WTC11 (cell line): ENCODE measurements at regions not wholly inside any gene's neighbourhood (a gene's known extent, or its start where the extent isn't known, plus 50 kb on each side); places are given as distances from the start of the nearest gene placed in this dataset.

ENCODE experiments used
- CBFB ChIP-seq: sonication (generic); formaldehyde crosslinking; IDR thresholded peaks from 2 replicates; pipeline ENCODE4 v1.8.1; 2022; ENCODE audit warnings: mild to moderate bottlenecking, low read depth, missing genetic modification reagents
- ESRRA ChIP-seq: sonication (generic); formaldehyde crosslinking; IDR thresholded peaks from 2 replicates; pipeline ENCODE4 v1.8.1; 2022; ENCODE audit warnings: mild to moderate bottlenecking, missing genetic modification reagents, borderline replicate concordance
- FOXP1 ChIP-seq: sonication (generic); formaldehyde crosslinking; IDR thresholded peaks from 2 replicates; pipeline ENCODE4 v1.8.0; 2022; ENCODE audit warnings: missing genetic modification reagents, mild to moderate bottlenecking, moderate library complexity, borderline replicate concordance
- JUN ChIP-seq: sonication (generic); formaldehyde crosslinking; IDR thresholded peaks from 2 replicates; pipeline ENCODE4 v1.8.0; 2023; ENCODE audit warnings: mild to moderate bottlenecking, missing genetic modification reagents
- OVOL2 ChIP-seq: fragments of 250-450 bp; sonication (Bioruptor Pico); IDR thresholded peaks from 2 replicates; pipeline ENCODE4 v1.9.0; 2021; ENCODE audit warnings: mild to moderate bottlenecking, borderline replicate concordance
- RORB ChIP-seq: fragments of 250-450 bp; sonication (Bioruptor Pico); IDR thresholded peaks from 2 replicates; pipeline ENCODE4 v1.9.0; 2021; ENCODE audit warnings: mild to moderate bottlenecking
- SMAD3 ChIP-seq: sonication (generic); formaldehyde crosslinking; IDR thresholded peaks from 2 replicates; pipeline ENCODE4 v1.8.0; 2022; ENCODE audit warnings: missing genetic modification reagents, mild to moderate bottlenecking, borderline replicate concordance
- SMAD4 ChIP-seq: sonication (generic); formaldehyde crosslinking; IDR thresholded peaks from 2 replicates; pipeline ENCODE4 v1.8.0; 2022; ENCODE audit warnings: mild to moderate bottlenecking, missing genetic modification reagents
- TF ChIP-seq, protein P1 (sequence below): fragments of 200-600 bp; IDR thresholded peaks from 2 replicates; pipeline ENCODE4 v1.8.0; 2022; ENCODE audit warnings: antibody characterized with exemption
- TF ChIP-seq, protein P2 (sequence below): sonication (generic); formaldehyde crosslinking; IDR thresholded peaks from 2 replicates; pipeline ENCODE4 v1.8.1; 2023; ENCODE audit warnings: mild to moderate bottlenecking, missing genetic modification reagents, borderline replicate concordance
- TF ChIP-seq, protein P3 (sequence below): sonication (generic); formaldehyde crosslinking; conservative IDR thresholded peaks from 2 replicates; pipeline ENCODE4 v1.8.1; 2022; ENCODE audit warnings: mild to moderate bottlenecking, missing genetic modification reagents

DNA sequence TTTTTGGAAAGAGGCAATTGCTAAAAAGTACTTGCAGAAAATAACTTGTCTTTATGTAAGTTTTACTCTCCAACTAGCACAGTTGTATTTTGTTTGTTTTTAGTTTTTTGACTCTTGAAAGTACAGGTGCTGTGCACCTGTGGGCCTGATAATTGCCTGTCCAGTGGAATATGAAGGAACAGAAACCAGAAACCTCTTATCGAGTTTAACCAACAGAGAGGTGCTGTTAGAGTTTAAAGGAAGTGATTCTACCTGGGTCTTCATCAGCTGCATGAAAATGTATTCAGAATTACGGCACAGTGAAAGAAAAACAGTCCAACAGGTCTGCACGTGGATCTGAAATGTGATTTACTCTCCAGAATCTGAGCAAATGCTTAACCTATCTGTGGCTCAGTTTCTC lies 326.6 kb upstream of the POM121L12 start:
- TF ChIP-seq, protein P1, sequence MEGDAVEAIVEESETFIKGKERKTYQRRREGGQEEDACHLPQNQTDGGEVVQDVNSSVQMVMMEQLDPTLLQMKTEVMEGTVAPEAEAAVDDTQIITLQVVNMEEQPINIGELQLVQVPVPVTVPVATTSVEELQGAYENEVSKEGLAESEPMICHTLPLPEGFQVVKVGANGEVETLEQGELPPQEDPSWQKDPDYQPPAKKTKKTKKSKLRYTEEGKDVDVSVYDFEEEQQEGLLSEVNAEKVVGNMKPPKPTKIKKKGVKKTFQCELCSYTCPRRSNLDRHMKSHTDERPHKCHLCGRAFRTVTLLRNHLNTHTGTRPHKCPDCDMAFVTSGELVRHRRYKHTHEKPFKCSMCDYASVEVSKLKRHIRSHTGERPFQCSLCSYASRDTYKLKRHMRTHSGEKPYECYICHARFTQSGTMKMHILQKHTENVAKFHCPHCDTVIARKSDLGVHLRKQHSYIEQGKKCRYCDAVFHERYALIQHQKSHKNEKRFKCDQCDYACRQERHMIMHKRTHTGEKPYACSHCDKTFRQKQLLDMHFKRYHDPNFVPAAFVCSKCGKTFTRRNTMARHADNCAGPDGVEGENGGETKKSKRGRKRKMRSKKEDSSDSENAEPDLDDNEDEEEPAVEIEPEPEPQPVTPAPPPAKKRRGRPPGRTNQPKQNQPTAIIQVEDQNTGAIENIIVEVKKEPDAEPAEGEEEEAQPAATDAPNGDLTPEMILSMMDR, result no peak
- TF ChIP-seq RORB (CRISPR knock-in tag) (no peak), ESRRA (no peak), OVOL2 (CRISPR knock-in tag) (no peak), FOXP1 (no peak), SMAD3 (CRISPR knock-in tag) (no peak), SMAD4 (CRISPR knock-in tag) (no peak), CBFB (CRISPR knock-in tag) (no peak), JUN (no peak)
- TF ChIP-seq, protein P2, sequence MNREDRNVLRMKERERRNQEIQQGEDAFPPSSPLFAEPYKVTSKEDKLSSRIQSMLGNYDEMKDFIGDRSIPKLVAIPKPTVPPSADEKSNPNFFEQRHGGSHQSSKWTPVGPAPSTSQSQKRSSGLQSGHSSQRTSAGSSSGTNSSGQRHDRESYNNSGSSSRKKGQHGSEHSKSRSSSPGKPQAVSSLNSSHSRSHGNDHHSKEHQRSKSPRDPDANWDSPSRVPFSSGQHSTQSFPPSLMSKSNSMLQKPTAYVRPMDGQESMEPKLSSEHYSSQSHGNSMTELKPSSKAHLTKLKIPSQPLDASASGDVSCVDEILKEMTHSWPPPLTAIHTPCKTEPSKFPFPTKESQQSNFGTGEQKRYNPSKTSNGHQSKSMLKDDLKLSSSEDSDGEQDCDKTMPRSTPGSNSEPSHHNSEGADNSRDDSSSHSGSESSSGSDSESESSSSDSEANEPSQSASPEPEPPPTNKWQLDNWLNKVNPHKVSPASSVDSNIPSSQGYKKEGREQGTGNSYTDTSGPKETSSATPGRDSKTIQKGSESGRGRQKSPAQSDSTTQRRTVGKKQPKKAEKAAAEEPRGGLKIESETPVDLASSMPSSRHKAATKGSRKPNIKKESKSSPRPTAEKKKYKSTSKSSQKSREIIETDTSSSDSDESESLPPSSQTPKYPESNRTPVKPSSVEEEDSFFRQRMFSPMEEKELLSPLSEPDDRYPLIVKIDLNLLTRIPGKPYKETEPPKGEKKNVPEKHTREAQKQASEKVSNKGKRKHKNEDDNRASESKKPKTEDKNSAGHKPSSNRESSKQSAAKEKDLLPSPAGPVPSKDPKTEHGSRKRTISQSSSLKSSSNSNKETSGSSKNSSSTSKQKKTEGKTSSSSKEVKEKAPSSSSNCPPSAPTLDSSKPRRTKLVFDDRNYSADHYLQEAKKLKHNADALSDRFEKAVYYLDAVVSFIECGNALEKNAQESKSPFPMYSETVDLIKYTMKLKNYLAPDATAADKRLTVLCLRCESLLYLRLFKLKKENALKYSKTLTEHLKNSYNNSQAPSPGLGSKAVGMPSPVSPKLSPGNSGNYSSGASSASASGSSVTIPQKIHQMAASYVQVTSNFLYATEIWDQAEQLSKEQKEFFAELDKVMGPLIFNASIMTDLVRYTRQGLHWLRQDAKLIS (CRISPR knock-in tag), result no peak
- TF ChIP-seq, protein P3, sequence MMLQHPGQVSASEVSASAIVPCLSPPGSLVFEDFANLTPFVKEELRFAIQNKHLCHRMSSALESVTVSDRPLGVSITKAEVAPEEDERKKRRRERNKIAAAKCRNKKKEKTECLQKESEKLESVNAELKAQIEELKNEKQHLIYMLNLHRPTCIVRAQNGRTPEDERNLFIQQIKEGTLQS (CRISPR knock-in tag), result no peak
